ENCODE measurements at regions not wholly inside any gene's neighbourhood (a gene's known extent, or its start where the extent isn't known, plus 50 kb on each side); places are given as distances from the start of the nearest gene placed in this dataset.

DNA sequence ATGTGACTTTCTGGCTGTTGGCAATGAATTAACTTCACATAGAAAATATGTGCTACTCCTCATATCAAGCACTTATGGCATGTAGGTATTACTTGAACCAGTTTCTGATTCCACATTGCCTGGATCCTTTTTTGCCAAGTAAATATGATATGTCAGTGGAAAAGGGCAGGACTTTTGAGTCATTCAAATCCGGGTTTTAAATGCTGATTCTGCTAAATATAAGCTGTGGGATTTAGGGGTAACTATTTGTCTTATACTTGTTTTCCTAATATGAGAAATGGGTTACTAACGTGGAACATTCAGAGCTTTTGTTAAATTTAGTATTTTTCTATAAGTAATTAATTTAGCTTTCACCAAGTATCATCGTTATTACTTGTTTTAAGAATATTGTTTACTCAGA lies 108.0 kb upstream of the HGF start:
- no peak overlapping the region for H3K27ac Mint-ChIP-seq (ENCODE audit: unreplicated experiment)
- TF ChIP-seq, protein P1, sequence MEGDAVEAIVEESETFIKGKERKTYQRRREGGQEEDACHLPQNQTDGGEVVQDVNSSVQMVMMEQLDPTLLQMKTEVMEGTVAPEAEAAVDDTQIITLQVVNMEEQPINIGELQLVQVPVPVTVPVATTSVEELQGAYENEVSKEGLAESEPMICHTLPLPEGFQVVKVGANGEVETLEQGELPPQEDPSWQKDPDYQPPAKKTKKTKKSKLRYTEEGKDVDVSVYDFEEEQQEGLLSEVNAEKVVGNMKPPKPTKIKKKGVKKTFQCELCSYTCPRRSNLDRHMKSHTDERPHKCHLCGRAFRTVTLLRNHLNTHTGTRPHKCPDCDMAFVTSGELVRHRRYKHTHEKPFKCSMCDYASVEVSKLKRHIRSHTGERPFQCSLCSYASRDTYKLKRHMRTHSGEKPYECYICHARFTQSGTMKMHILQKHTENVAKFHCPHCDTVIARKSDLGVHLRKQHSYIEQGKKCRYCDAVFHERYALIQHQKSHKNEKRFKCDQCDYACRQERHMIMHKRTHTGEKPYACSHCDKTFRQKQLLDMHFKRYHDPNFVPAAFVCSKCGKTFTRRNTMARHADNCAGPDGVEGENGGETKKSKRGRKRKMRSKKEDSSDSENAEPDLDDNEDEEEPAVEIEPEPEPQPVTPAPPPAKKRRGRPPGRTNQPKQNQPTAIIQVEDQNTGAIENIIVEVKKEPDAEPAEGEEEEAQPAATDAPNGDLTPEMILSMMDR (conservative IDR thresholded peaks at IDR 0.05) = no peak
- no peak for DNase-seq (ENCODE audit: low read depth, low spot score)

DNA sequence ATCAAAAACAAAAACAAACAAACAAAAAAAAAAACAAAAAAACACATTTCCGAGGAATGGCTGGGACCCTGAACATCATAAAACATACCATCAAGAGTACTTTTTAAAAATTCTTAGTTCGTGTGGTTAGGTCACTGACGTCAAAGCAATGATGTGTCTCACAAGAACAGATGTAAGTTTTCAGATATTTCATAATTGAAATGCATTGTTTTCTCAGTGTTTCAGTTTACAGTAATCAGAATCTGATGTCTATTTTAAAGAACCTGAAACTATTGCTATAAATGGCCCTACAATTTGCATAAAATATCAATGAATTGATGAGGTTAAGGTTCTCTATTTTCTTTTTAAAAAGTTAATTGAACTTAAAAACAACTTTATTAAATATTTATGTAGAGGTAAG lies 103.7 kb upstream of the HGF start:
- H3K36me3 Mint-ChIP-seq (ENCODE audit: low read depth) = no peaks in the 10 kb centered on the region
- DNase-seq (ENCODE audit: low read depth, low spot score) = no peak
- H3K4me3 Mint-ChIP-seq = no peak overlapping the region
- TF ChIP-seq, protein P1 (conservative IDR thresholded peaks at IDR 0.05) = no peak
- no peaks in the 10 kb centered on the region for H3K9me3 Mint-ChIP-seq
- H3K4me1 Mint-ChIP-seq = no peaks in the 10 kb centered on the region
- no peak overlapping the region for H3K27ac Mint-ChIP-seq (ENCODE audit: unreplicated experiment)
- H3K27me3 Mint-ChIP-seq (ENCODE audit: low read depth) = no peaks in the 10 kb centered on the region

More for the DNA sequence above, 108.0 kb upstream of the HGF start:
- no peak overlapping the region for H3K4me3 Mint-ChIP-seq
- no peaks in the 10 kb centered on the region for H3K36me3 Mint-ChIP-seq (ENCODE audit: low read depth)
- no peaks in the 10 kb centered on the region for H3K4me1 Mint-ChIP-seq
- H3K9me3 Mint-ChIP-seq = no peaks in the 10 kb centered on the region
- no peaks in the 10 kb centered on the region for H3K27me3 Mint-ChIP-seq (ENCODE audit: low read depth)

DNA sequence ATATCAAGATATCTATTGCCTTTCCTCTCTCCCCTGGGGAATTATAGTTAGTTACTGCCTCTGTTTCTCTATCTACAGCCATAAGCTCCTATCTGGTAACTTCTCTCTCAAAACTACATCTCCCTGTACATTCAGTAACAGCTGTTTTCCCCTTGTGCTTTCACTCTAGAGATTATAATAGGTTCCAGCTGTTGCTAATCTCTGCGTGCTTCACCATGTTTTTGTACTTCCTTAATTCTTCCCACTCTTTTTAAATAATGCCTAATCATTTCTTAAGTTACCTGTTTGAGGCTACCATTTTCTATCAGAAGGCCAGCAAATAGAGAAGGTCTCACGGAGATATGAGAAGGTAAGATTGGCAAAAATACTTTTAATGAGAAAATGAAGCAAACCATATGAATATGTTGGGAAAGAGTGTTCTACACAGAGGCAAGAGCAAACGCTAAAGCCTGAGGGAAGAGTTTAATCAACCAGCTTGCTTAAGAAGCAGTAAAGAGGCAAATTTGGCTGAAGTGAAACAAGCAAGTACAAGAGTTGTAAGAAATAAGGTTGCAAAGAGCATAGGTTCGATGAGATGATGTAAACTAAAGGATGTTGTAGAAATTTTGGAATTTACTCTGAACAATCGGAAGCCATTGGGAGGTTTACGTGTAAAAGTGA lies 101.9 kb upstream of the HGF start:
- TF ChIP-seq, protein P1 (conservative IDR thresholded peaks at IDR 0.05) = no peak
- no peaks in the 10 kb centered on the region for H3K36me3 Mint-ChIP-seq (ENCODE audit: low read depth)
- H3K27ac Mint-ChIP-seq (ENCODE audit: unreplicated experiment) = no peak overlapping the region
- H3K4me3 Mint-ChIP-seq = no peak overlapping the region
- H3K27me3 Mint-ChIP-seq (ENCODE audit: low read depth) = no peaks in the 10 kb centered on the region
- no peaks in the 10 kb centered on the region for H3K4me1 Mint-ChIP-seq
- DNase-seq (ENCODE audit: low read depth, low spot score) = no peak
- H3K9me3 Mint-ChIP-seq = no peaks in the 10 kb centered on the region

DNA sequence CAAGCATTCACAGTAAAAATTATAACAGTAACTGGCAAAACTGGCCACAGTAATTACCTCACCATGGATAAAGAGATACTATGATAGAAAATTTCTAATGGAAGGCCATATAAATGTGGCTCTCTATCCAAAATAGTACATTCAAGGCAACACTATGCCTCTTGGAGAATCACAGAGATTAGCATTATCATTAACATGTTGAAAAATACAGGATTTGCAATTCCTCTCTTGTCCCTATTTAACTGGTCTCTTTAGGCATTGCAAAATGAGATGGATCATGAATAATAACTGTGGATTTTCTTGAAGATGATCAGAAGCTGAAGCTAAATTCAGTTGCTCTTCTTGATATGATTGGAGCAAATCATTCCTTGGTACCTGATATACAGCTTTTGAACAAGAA lies 100.8 kb upstream of the HGF start:
- no peak overlapping the region for H3K4me3 Mint-ChIP-seq

DNA sequence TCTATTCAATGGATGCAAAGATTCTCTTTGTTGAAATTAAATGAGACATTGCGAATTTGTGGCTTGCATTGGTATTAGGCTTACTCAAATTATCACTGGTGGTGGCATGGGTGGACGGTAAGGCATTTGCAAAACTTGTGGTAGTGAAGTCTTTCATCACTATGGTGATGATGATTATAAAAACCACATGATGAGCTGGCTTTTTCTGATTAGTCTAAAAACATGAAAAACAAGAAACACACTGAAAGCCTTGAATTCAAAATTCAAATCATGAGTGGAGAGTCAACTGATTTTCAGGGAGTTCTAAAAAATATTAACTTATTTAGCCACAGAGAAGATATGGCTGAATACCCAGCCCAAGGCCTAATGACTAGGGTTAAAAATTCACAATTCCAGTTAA lies 99.8 kb upstream of the HGF start:
- DNase-seq (ENCODE audit: low read depth, low spot score) = no peak
- Mint-ChIP-seq H3K36me3 (ENCODE audit: low read depth) (no peaks in the 10 kb centered on the region), H3K4me3 (no peak overlapping the region), H3K9me3 (no peaks in the 10 kb centered on the region), H3K27me3 (ENCODE audit: low read depth) (no peaks in the 10 kb centered on the region), H3K27ac (ENCODE audit: unreplicated experiment) (no peak overlapping the region), H3K4me1 (no peaks in the 10 kb centered on the region)
- TF ChIP-seq, protein P1 (conservative IDR thresholded peaks at IDR 0.05) = no peak

More for the DNA sequence above, 100.8 kb upstream of the HGF start:
- Mint-ChIP-seq H3K27ac (ENCODE audit: unreplicated experiment) (no peak overlapping the region), H3K9me3 (no peaks in the 10 kb centered on the region), H3K27me3 (ENCODE audit: low read depth) (no peaks in the 10 kb centered on the region), H3K4me1 (no peaks in the 10 kb centered on the region), H3K36me3 (ENCODE audit: low read depth) (no peaks in the 10 kb centered on the region)
- TF ChIP-seq, protein P1 (conservative IDR thresholded peaks at IDR 0.05) = no peak
- no peak for DNase-seq (ENCODE audit: low read depth, low spot score)
